IMR-90 (cell line): ENCODE measurements at regions not wholly inside any gene's neighbourhood (a gene's known extent, or its start where the extent isn't known, plus 50 kb on each side); places are given as distances from the start of the nearest gene placed in this dataset.

Experiments used
- ATAC-seq: fragments of 200-7000 bp; cut with Tn5 transposase; 2 replicates; pipeline ENCODE4 v1.9.1; 2020; ENCODE audit warnings: low read depth, mild to moderate bottlenecking, moderate library complexity
- BruUV-seq: library from RNA; stranded (reverse); fragments of 400-500 nt; replicated peaks from 2 replicates; lab custom pipeline; 2021; lab: Mats Ljungman, UMichigan
- CTCF ChIA-PET: fragments of 300-600 bp; formaldehyde crosslinking; extraction: SDS; loops from one replicate; lab custom pipeline; 2021; ENCODE audit warnings: antibody characterized with exemption; lab: Yijun Ruan, JAX
- POLR2A ChIA-PET: fragments of 300-600 bp; sonication (Branson Sonifier 250); formaldehyde crosslinking; loops from one replicate; lab custom pipeline; 2022; ENCODE audit warnings: antibody characterized with exemption; ENCODE audit not compliant: unreplicated experiment; lab: Charles Lee
- DNase-seq: peaks from one replicate; pipeline ENCODE4 v3.0.0; 2013
- H2AFZ ChIP-seq: replicated peaks from 2 replicates; pipeline ENCODE3; 2013; ENCODE audit warnings: low read length, mild to moderate bottlenecking; ENCODE audit not compliant: poor library complexity
- H2AK5ac ChIP-seq: 2 replicates; pipeline ENCODE4 v1.6.1; 2013; ENCODE audit warnings: low read depth, low read length, inconsistent platforms
- H2AK9ac ChIP-seq: replicated peaks from 2 replicates; pipeline ENCODE3; 2013; ENCODE audit warnings: mild to moderate bottlenecking, low read depth, low read length, moderate library complexity; ENCODE audit not compliant: poor library complexity
- H2BK120ac ChIP-seq: 2 replicates; pipeline ENCODE4 v1.6.1; 2013; ENCODE audit warnings: low read depth, low read length, inconsistent platforms
- H2BK15ac ChIP-seq: 3 replicates; pipeline ENCODE4 v1.6.1; 2013; ENCODE audit warnings: low read depth, low read length, inconsistent platforms
- H2BK20ac ChIP-seq: 2 replicates; pipeline ENCODE4 v1.6.1; 2013; ENCODE audit warnings: low read depth, mild to moderate bottlenecking, inconsistent platforms, low read length, moderate library complexity
- H2BK5ac ChIP-seq: 2 replicates; pipeline ENCODE4 v1.6.1; 2013; ENCODE audit warnings: mild to moderate bottlenecking, low read depth, low read length, inconsistent platforms; ENCODE audit not compliant: poor library complexity, severe bottlenecking
- H3K14ac ChIP-seq: replicated peaks from 2 replicates; pipeline ENCODE4 v1.6.1; 2013; ENCODE audit warnings: low read depth, low read length, inconsistent platforms
- H3K18ac ChIP-seq: 2 replicates; pipeline ENCODE4 v1.6.1; 2013; ENCODE audit warnings: low read depth, low read length, control low read depth
- H3K23ac ChIP-seq: 2 replicates; pipeline ENCODE4 v1.6.1; 2013; ENCODE audit warnings: low read depth, low read length, inconsistent platforms
- H3K27ac ChIP-seq: 2 replicates; pipeline ENCODE4 v1.5.1; 2013; ENCODE audit warnings: mild to moderate bottlenecking, control low read depth, low read length; ENCODE audit not compliant: insufficient read depth
- H3K27me3 ChIP-seq: 2 replicates; pipeline ENCODE4 v1.6.1; 2013; ENCODE audit warnings: low read length; ENCODE audit not compliant: control insufficient read depth, insufficient read depth
- H3K36me3 ChIP-seq: 2 replicates; pipeline ENCODE4 v1.6.1; 2013; ENCODE audit warnings: low read length, mixed read lengths; ENCODE audit not compliant: control insufficient read depth, insufficient read depth
- H3K4ac ChIP-seq: 2 replicates; pipeline ENCODE4 v1.6.1; 2013; ENCODE audit warnings: low read depth, low read length, inconsistent platforms
- H3K4me1 ChIP-seq: 2 replicates; pipeline ENCODE4 v1.6.1; 2013; ENCODE audit warnings: low read length, mixed read lengths; ENCODE audit not compliant: control insufficient read depth, insufficient read depth
- H3K4me2 ChIP-seq: 2 replicates; pipeline ENCODE4 v1.6.1; 2013; ENCODE audit warnings: low read depth, mild to moderate bottlenecking, control low read depth, low read length, moderate library complexity
- H3K4me3 ChIP-seq: 2 replicates; pipeline ENCODE4 v1.5.1; 2013; ENCODE audit warnings: low read depth, mild to moderate bottlenecking, control low read depth, low read length, moderate library complexity; ENCODE audit not compliant: insufficient read depth
- H3K56ac ChIP-seq: 2 replicates; pipeline ENCODE4 v1.6.1; 2013; ENCODE audit warnings: low read length, inconsistent platforms; ENCODE audit not compliant: insufficient read depth; ENCODE audit errors: extremely low read depth
- H3K79me1 ChIP-seq, 2 experiments: 2 replicates each; pipeline ENCODE4 v1.6.1; 2013; ENCODE audit warnings: low read length in 2 of 2, inconsistent platforms in 1 of 2, low read depth in 1 of 2
- H3K9ac ChIP-seq: 2 replicates; pipeline ENCODE4 v1.6.1; 2013; ENCODE audit warnings: low read depth, low read length, control low read depth
- H3K9me1 ChIP-seq: 2 replicates; pipeline ENCODE4 v1.6.1; 2013; ENCODE audit warnings: low read length, inconsistent platforms; ENCODE audit not compliant: insufficient read depth
- H3K9me3 ChIP-seq: 2 replicates; pipeline ENCODE4 v1.6.1; 2013; ENCODE audit warnings: low read length; ENCODE audit not compliant: control insufficient read depth, insufficient read depth
- H4K20me1 ChIP-seq: 2 replicates; pipeline ENCODE4 v1.6.1; 2013; ENCODE audit warnings: low read length, inconsistent platforms; ENCODE audit not compliant: insufficient read depth
- H4K5ac ChIP-seq: 2 replicates; pipeline ENCODE4 v1.6.1; 2013; ENCODE audit warnings: mild to moderate bottlenecking, low read depth, low read length, control low read depth
- H4K8ac ChIP-seq, 2 experiments: 2 replicates each; pipeline ENCODE4 v1.6.1; 2013; ENCODE audit warnings: low read depth in 2 of 2, low read length in 2 of 2, control low read depth in 1 of 2, inconsistent platforms in 1 of 2
- H4K91ac ChIP-seq: 2 replicates; pipeline ENCODE4 v1.6.1; 2013; ENCODE audit warnings: low read depth, low read length, inconsistent platforms; ENCODE audit not compliant: insufficient read depth
- BHLHE40 ChIP-seq: fragments of 150-350 bp; IDR thresholded peaks from 2 replicates; pipeline ENCODE4 v1.6.1; 2016; ENCODE audit warnings: mild to moderate bottlenecking, low read depth, low read length
- CEBPB ChIP-seq: IDR thresholded peaks from 2 replicates; pipeline ENCODE4 v1.6.1; 2012; ENCODE audit warnings: low read depth, low read length, improper control_type of control experiment
- CHD1 ChIP-seq: IDR thresholded peaks from 2 replicates; pipeline ENCODE4 v1.6.1; 2012; ENCODE audit warnings: low read depth, low read length, improper control_type of control experiment
- CTCF ChIP-seq: conservative IDR thresholded peaks from 2 replicates; pipeline ENCODE4 v1.5.1; 2012; ENCODE audit warnings: mild to moderate bottlenecking, low read depth, low read length, improper control_type of control experiment
- ELK1 ChIP-seq: fragments of 150-350 bp; IDR thresholded peaks from 2 replicates; pipeline ENCODE4 v1.6.1; 2016; ENCODE audit warnings: low read depth, mild to moderate bottlenecking, low read length, moderate library complexity, borderline replicate concordance
- FOS ChIP-seq: fragments of 150-350 bp; IDR thresholded peaks from 2 replicates; pipeline ENCODE4 v1.6.1; 2016; ENCODE audit warnings: low read depth, low read length
- MAFK ChIP-seq: IDR thresholded peaks from 2 replicates; pipeline ENCODE4 v1.6.1; 2012; ENCODE audit warnings: low read depth, low read length, improper control_type of control experiment
- MAZ ChIP-seq: IDR thresholded peaks from 2 replicates; pipeline ENCODE4 v1.6.1; 2012; ENCODE audit warnings: low read depth, mild to moderate bottlenecking, low read length, improper control_type of control experiment, moderate library complexity, borderline replicate concordance
- MXI1 ChIP-seq: IDR thresholded peaks from 2 replicates; pipeline ENCODE4 v1.6.1; 2012; ENCODE audit warnings: low read depth, mild to moderate bottlenecking, low read length, moderate library complexity, borderline replicate concordance
- NFE2L2 ChIP-seq: fragments of 150-350 bp; IDR thresholded peaks from 2 replicates; pipeline ENCODE4 v1.6.1; 2016; ENCODE audit warnings: low read depth, mild to moderate bottlenecking, low read length
- POLR2A ChIP-seq: IDR thresholded peaks from 2 replicates; pipeline ENCODE4 v1.6.1; 2012; ENCODE audit warnings: mild to moderate bottlenecking, low read depth, low read length
- RAD21 ChIP-seq: IDR thresholded peaks from 2 replicates; pipeline ENCODE4 v1.6.1; 2012; ENCODE audit warnings: low read length, improper control_type of control experiment
- RCOR1 ChIP-seq: IDR thresholded peaks from 2 replicates; pipeline ENCODE4 v1.6.1; 2012; ENCODE audit warnings: mild to moderate bottlenecking, low read length, improper control_type of control experiment; ENCODE audit not compliant: insufficient replicate concordance
- RFX5 ChIP-seq: IDR thresholded peaks from 2 replicates; pipeline ENCODE4 v1.8.0; 2012; ENCODE audit warnings: low read depth, mild to moderate bottlenecking, low read length, moderate library complexity
- SMC3 ChIP-seq: fragments of 150-350 bp; IDR thresholded peaks from 2 replicates; pipeline ENCODE4 v1.6.1; 2016; ENCODE audit warnings: low read depth, mild to moderate bottlenecking, antibody characterized with exemption, low read length, moderate library complexity
- USF2 ChIP-seq: fragments of 150-350 bp; IDR thresholded peaks from 2 replicates; pipeline ENCODE4 v1.6.1; 2017; ENCODE audit warnings: mild to moderate bottlenecking, antibody characterized with exemption, low read length, low read depth
- WGBS, 2 experiments: methylation state at CpG; one replicate each; pipeline versions ENCODE4 v1.1.5 to v1.1.7; 2013; ENCODE audit warnings: missing lambda C conversion rate in 2 of 2; ENCODE audit not compliant: insufficient read length in 1 of 2; ENCODE audit errors: extremely low coverage in 2 of 2; 5-methylcytosine and 5-hydroxymethylcytosine counted together
- dilution Hi-C: fragments of 300-500 bp; cut with HindIII; formaldehyde crosslinking; loops from one replicate; pipeline ENCODE4 v1.14.3; 2018; ENCODE audit warnings: low sequenced_read_pairs; ENCODE audit not compliant: unreplicated experiment
- in situ Hi-C: fragments of 300-500 bp; cut with MboI; formaldehyde crosslinking; loops from 3 replicates; pipeline ENCODE4 v1.14.3; 2019; ENCODE audit warnings: low sequenced_read_pairs, inconsistent platforms, mixed read lengths
- intact Hi-C: fragments of 100-400 bp; cut with micrococcal nuclease; formaldehyde crosslinking; loops from 2 replicates; pipeline ENCODE4 v1.10.0; 2022

GRCh38 chr16:47949276-47949675, 206.5 kb downstream of the ABCC12 start:
- no TSS peak for BruUV-seq
- Histone ChIP-seq H3K4me3 (no peak overlapping the region), H2AK9ac (no peak overlapping the region), H3K9ac (no peak overlapping the region), H2AFZ (no peak overlapping the region), H2AK5ac (no peak overlapping the region), H3K14ac (no peak overlapping the region), H3K18ac (no peak overlapping the region), H3K27ac (no peak overlapping the region), H2BK5ac (no peak overlapping the region), H3K27me3 (peaks cover 4% of the 10 kb centered on the region), H4K8ac (no peak overlapping the region), H2BK15ac (no peak overlapping the region), H4K5ac (no peak overlapping the region), H3K4me2 (no peak overlapping the region), H4K20me1 (no peaks in the 10 kb centered on the region), H4K91ac (no peak overlapping the region), H3K9me3 (no peaks in the 10 kb centered on the region), H2BK120ac (no peak overlapping the region), H3K36me3 (no peaks in the 10 kb centered on the region), H2BK20ac (no peak overlapping the region), H3K9me1 (no peaks in the 10 kb centered on the region), H3K4ac (no peak overlapping the region), H3K23ac (no peak overlapping the region), H3K56ac (no peak overlapping the region), H3K79me1 (no peaks in the 10 kb centered on the region), H3K4me1 (no peaks in the 10 kb centered on the region)
- WGBS, 2 experiments, result 100% methylated on average over 2 of the region's 10 CpGs; no CpG with 5 or more reads in 1 of the 2 experiments
- TF ChIP-seq MAZ, result no peak
- no peak for TF ChIP-seq RAD21
- TF ChIP-seq MXI1, result no peak
- TF ChIP-seq POLR2A, result no peak
- no peak for TF ChIP-seq SMC3
- TF ChIP-seq BHLHE40, result no peak
- TF ChIP-seq CTCF, result no peak
- TF ChIP-seq NFE2L2, result no peak
- no peak for TF ChIP-seq USF2
- TF ChIP-seq CHD1, result no peak
- TF ChIP-seq MAFK, result no peak
- no peak for TF ChIP-seq RCOR1
- TF ChIP-seq RFX5, result no peak
- TF ChIP-seq ELK1, result no peak
- TF ChIP-seq FOS, result no peak
- no peak for TF ChIP-seq CEBPB
- ChIA-PET CTCF (no interaction called here), POLR2A (interaction anchor here (0.5 kb wide), 1 partner anchor 674 kb away, joined by 5 read pairs; no protein-coding TSS in a partner anchor)
- ATAC-seq (no peak), DNase-seq (no peak)
- intact Hi-C loops (no loop called here), in situ Hi-C loops (no loop called here), dilution Hi-C loops (no loop called here)
